Peyer's patch (tissue), 4 donors: ENCODE measurements at regions not wholly inside any gene's neighbourhood (a gene's known extent, or its start where the extent isn't known, plus 50 kb on each side); places are given as distances from the start of the nearest gene placed in this dataset.

Source experiments
- POLR2A ChIP-seq, 2 donors: fragments of 450-650 bp; IDR thresholded peaks; one replicate each; pipeline ENCODE4 v1.5.1; 2017; ENCODE audit warnings: antibody characterized with exemption in 2 of 2, mild to moderate bottlenecking in 2 of 2, moderate library complexity in 2 of 2
- TF ChIP-seq, protein P1 (sequence below), 6 experiments: fragments of 450-650 bp in 4 of 6; fragments of 200-600 bp in 2 of 6; sonication (generic) in 1 of 6; IDR thresholded peaks; one replicate each; pipeline ENCODE4 v1.5.1; 2017 to 2019; ENCODE audit warnings: antibody characterized with exemption in 6 of 6, mild to moderate bottlenecking in 3 of 6, moderate library complexity in 1 of 6

DNA sequence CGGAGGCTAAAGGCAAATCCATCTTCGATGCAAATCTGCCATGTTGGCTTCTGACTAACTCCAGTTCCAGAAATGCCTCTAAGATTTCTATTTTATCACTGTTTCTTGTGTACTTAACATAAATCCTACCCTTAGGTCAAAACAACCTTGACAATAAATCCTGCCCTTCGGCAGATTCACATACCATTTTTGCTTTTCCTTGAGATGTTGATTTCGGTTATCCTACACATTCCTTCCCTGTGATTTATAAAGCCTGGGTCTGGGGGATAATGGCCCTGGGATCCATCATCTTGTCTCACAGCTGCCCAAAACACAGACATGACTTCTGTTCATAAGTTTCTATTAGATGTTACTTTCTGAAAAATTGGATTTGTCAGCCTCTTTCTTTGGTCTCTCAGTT is 231.7 kb upstream of the CARD18 start:
- no peak for TF ChIP-seq POLR2A (IDR thresholded peaks at IDR 0.05)
- TF ChIP-seq, protein P1, sequence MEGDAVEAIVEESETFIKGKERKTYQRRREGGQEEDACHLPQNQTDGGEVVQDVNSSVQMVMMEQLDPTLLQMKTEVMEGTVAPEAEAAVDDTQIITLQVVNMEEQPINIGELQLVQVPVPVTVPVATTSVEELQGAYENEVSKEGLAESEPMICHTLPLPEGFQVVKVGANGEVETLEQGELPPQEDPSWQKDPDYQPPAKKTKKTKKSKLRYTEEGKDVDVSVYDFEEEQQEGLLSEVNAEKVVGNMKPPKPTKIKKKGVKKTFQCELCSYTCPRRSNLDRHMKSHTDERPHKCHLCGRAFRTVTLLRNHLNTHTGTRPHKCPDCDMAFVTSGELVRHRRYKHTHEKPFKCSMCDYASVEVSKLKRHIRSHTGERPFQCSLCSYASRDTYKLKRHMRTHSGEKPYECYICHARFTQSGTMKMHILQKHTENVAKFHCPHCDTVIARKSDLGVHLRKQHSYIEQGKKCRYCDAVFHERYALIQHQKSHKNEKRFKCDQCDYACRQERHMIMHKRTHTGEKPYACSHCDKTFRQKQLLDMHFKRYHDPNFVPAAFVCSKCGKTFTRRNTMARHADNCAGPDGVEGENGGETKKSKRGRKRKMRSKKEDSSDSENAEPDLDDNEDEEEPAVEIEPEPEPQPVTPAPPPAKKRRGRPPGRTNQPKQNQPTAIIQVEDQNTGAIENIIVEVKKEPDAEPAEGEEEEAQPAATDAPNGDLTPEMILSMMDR (IDR thresholded peaks at IDR 0.05): no peak
